H1 (cell line): ENCODE measurements at regions not wholly inside any gene's neighbourhood (a gene's known extent, or its start where the extent isn't known, plus 50 kb on each side); places are given as distances from the start of the nearest gene placed in this dataset.

ENCODE experiments used
- CTCF ChIA-PET: fragments of 300-600 bp; sonication (Branson Sonifier 250); formaldehyde crosslinking; loops from one replicate; lab custom pipeline; 2021; ENCODE audit not compliant: partially characterized antibody; lab: Charles Lee
- POLR2A ChIA-PET: fragments of 300-600 bp; sonication (Branson Sonifier 250); formaldehyde crosslinking; loops from one replicate; lab custom pipeline; 2021; ENCODE audit warnings: inconsistent platforms; ENCODE audit not compliant: partially characterized antibody; lab: Charles Lee
- DNase-seq, 2 experiments: peaks; one replicate each; pipeline versions ENCODE4 v3.0.0 to v3.0.0-alpha.2; 2010 to 2022; ENCODE audit warnings: low spot score in 2 of 2, low read depth in 1 of 2, mixed read lengths in 1 of 2
- FAIRE-seq: peaks from 2 replicates; lab custom pipeline; 2011; peaks lifted over from hg19 to GRCh38; lab: Jason Lieb, UNC
- H2AFZ ChIP-seq: 2 replicates; pipeline ENCODE4 v1.8.1; 2012; ENCODE audit warnings: low read length, inconsistent platforms
- H2AK5ac ChIP-seq: 2 replicates; pipeline ENCODE4 v1.6.1; 2013; ENCODE audit warnings: low read depth, low read length
- H2BK120ac ChIP-seq: replicated peaks from 2 replicates; pipeline ENCODE3; 2013; ENCODE audit warnings: low read depth, low read length, inconsistent platforms
- H2BK12ac ChIP-seq: 2 replicates; pipeline ENCODE4 v1.6.1; 2013; ENCODE audit warnings: low read depth, low read length
- H2BK15ac ChIP-seq: 2 replicates; pipeline ENCODE4 v1.6.1; 2013; ENCODE audit warnings: low read length
- H2BK20ac ChIP-seq: 2 replicates; pipeline ENCODE4 v1.6.1; 2013; ENCODE audit warnings: low read length
- H2BK5ac ChIP-seq: 2 replicates; pipeline ENCODE4 v1.6.1; 2013; ENCODE audit warnings: low read depth, low read length
- H3K14ac ChIP-seq: 2 replicates; pipeline ENCODE4 v1.6.1; 2013; ENCODE audit warnings: inconsistent platforms; ENCODE audit not compliant: insufficient read length
- H3K18ac ChIP-seq: 2 replicates; pipeline ENCODE4 v1.6.1; 2013; ENCODE audit warnings: low read length; ENCODE audit errors: extremely low read depth
- H3K23ac ChIP-seq: 2 replicates; pipeline ENCODE4 v1.6.1; 2013; ENCODE audit warnings: inconsistent platforms; ENCODE audit not compliant: insufficient read length
- H3K23me2 ChIP-seq: 2 replicates; pipeline ENCODE4 v1.6.1; 2013; ENCODE audit warnings: low read depth, low read length
- H3K27ac ChIP-seq: 2 replicates; pipeline ENCODE4 v1.6.1; 2011; ENCODE audit warnings: low read depth, low read length, inconsistent platforms
- H3K27me3 ChIP-seq, 4 experiments: replicated peaks in 1 of 4; 1 replicate in 1 of 4; 2 replicates in 3 of 4; pipeline versions ENCODE4 v1.6.1 to v1.8.1; 2011 to 2013; ENCODE audit warnings: low read length in 3 of 4, mild to moderate bottlenecking in 3 of 4, inconsistent platforms in 2 of 4, mixed read lengths in 2 of 4, moderate library complexity in 1 of 4; ENCODE audit not compliant: control insufficient read depth in 3 of 4, insufficient read depth in 3 of 4; ENCODE audit errors: extremely low read depth in 1 of 4
- H3K36me3 ChIP-seq, 4 experiments: 2 replicates each; pipeline versions ENCODE4 v1.6.1 to v1.8.1; 2011 to 2013; ENCODE audit warnings: mild to moderate bottlenecking in 4 of 4, low read length in 3 of 4, moderate library complexity in 2 of 4, control low read depth in 1 of 4, inconsistent platforms in 1 of 4; ENCODE audit not compliant: insufficient read depth in 4 of 4, control insufficient read depth in 2 of 4
- H3K4ac ChIP-seq: replicated peaks from 2 replicates; pipeline ENCODE3; 2013; ENCODE audit warnings: low read length, low read depth, mixed read lengths, inconsistent platforms; ENCODE audit not compliant: insufficient read length
- H3K4me1 ChIP-seq, 4 experiments: replicated peaks in 1 of 4; 1 replicate in 1 of 4; 2 replicates in 3 of 4; pipeline versions ENCODE4 v1.6.1 to v1.8.1; 2011 to 2013; ENCODE audit warnings: low read length in 3 of 4, inconsistent platforms in 2 of 4, mixed read lengths in 1 of 4; ENCODE audit not compliant: insufficient read depth in 4 of 4, control insufficient read depth in 3 of 4
- H3K4me2 ChIP-seq, 2 experiments: 2 replicates each; pipeline versions ENCODE4 v1.6.1 to v1.8.1; 2011 to 2013; ENCODE audit warnings: low read depth in 2 of 2, low read length in 2 of 2, control low read depth in 1 of 2, inconsistent platforms in 1 of 2, mild to moderate bottlenecking in 1 of 2; ENCODE audit not compliant: insufficient read depth in 1 of 2
- H3K4me3 ChIP-seq, 4 experiments: fragments of 200-600, 300-600 bp in 1 of 4; sonication (generic), shearing (Covaris generic), sonication (Bioruptor Twin) in 1 of 4; 2 replicates each; pipeline versions ENCODE4 v1.5.1 to v1.8.1; 2011 to 2016; ENCODE audit warnings: low read length in 4 of 4, low read depth in 3 of 4, control low read depth in 2 of 4, inconsistent platforms in 2 of 4, mild to moderate bottlenecking in 2 of 4, mixed read lengths in 1 of 4, moderate library complexity in 1 of 4; ENCODE audit not compliant: insufficient read depth in 2 of 4; ENCODE audit errors: extremely low read depth in 1 of 4
- H3K56ac ChIP-seq: replicated peaks from 2 replicates; pipeline ENCODE3; 2013; ENCODE audit warnings: low read depth, mild to moderate bottlenecking, mixed read lengths, low read length, inconsistent platforms; ENCODE audit not compliant: insufficient read length
- H3K79me1 ChIP-seq: 2 replicates; pipeline ENCODE4 v1.6.1; 2013; ENCODE audit warnings: low read depth, low read length, control low read depth
- H3K79me2 ChIP-seq, 2 experiments: 2 replicates each; pipeline versions ENCODE4 v1.6.1 to v1.8.1; 2012 to 2013; ENCODE audit warnings: low read length in 2 of 2, mild to moderate bottlenecking in 2 of 2, inconsistent platforms in 1 of 2; ENCODE audit not compliant: insufficient read depth in 2 of 2, control insufficient read depth in 1 of 2
- H3K9ac ChIP-seq, 4 experiments: replicated peaks in 1 of 4; 1 replicate in 1 of 4; 2 replicates in 3 of 4; pipeline versions ENCODE4 v1.6.1 to v1.8.1; 2011 to 2013; ENCODE audit warnings: low read depth in 3 of 4, low read length in 3 of 4, control low read depth in 2 of 4, mild to moderate bottlenecking in 2 of 4, moderate library complexity in 2 of 4, inconsistent platforms in 1 of 4; ENCODE audit errors: extremely low read depth in 1 of 4
- H3K9me3 ChIP-seq, 2 experiments: 2 replicates each; pipeline versions ENCODE4 v1.6.1 to v1.8.1; 2012 to 2013; ENCODE audit warnings: mild to moderate bottlenecking in 2 of 2, moderate library complexity in 2 of 2, control low read depth in 1 of 2, inconsistent platforms in 1 of 2, low read depth in 1 of 2, low read length in 1 of 2, mixed read lengths in 1 of 2; ENCODE audit not compliant: insufficient read depth in 2 of 2
- H4K20me1 ChIP-seq, 2 experiments: replicated peaks in 1 of 2; 2 replicates each; pipeline versions ENCODE3 to v1.8.1; 2011 to 2013; ENCODE audit warnings: inconsistent platforms in 2 of 2, low read length in 2 of 2, mild to moderate bottlenecking in 1 of 2; ENCODE audit not compliant: insufficient read depth in 2 of 2, control insufficient read depth in 1 of 2
- H4K5ac ChIP-seq: 2 replicates; pipeline ENCODE4 v1.6.1; 2013; ENCODE audit warnings: low read length, low read depth, mixed read lengths, inconsistent platforms; ENCODE audit not compliant: insufficient read length
- H4K8ac ChIP-seq: 2 replicates; pipeline ENCODE4 v1.8.0; 2013; ENCODE audit warnings: mild to moderate bottlenecking, moderate library complexity, low read length, inconsistent platforms; ENCODE audit not compliant: insufficient read depth; ENCODE audit errors: extremely low read depth
- H4K91ac ChIP-seq: replicated peaks from 2 replicates; pipeline ENCODE3; 2013; ENCODE audit warnings: low read length, mixed read lengths, inconsistent platforms; ENCODE audit not compliant: insufficient read length
- EGR1 ChIP-seq: IDR thresholded peaks from 2 replicates; pipeline ENCODE4 v1.6.1; 2011; ENCODE audit warnings: low read depth, low read length, borderline replicate concordance
- KDM4A ChIP-seq: IDR thresholded peaks from one replicate; pipeline ENCODE4 v1.7.1; 2012; ENCODE audit warnings: low read depth, mild to moderate bottlenecking, moderate library complexity, low read length, inconsistent platforms; ENCODE audit not compliant: severe bottlenecking
- WGBS, 2 experiments: shearing (Covaris generic) in 1 of 2; methylation state at CpG; one replicate each; pipeline versions ENCODE4 v1.1.6 to v1.1.7; 2013 to 2015; ENCODE audit warnings: low lambda C conversion rate in 2 of 2, mixed read lengths in 2 of 2, inconsistent platforms in 1 of 2, low coverage in 1 of 2, missing lambda C conversion rate in 1 of 2; ENCODE audit not compliant: insufficient replicate concordance in 2 of 2, insufficient coverage in 1 of 2, insufficient read length in 1 of 2; ENCODE audit errors: extremely low coverage in 1 of 2, missing lambda C conversion rate in 1 of 2; 5-methylcytosine and 5-hydroxymethylcytosine counted together

DNA sequence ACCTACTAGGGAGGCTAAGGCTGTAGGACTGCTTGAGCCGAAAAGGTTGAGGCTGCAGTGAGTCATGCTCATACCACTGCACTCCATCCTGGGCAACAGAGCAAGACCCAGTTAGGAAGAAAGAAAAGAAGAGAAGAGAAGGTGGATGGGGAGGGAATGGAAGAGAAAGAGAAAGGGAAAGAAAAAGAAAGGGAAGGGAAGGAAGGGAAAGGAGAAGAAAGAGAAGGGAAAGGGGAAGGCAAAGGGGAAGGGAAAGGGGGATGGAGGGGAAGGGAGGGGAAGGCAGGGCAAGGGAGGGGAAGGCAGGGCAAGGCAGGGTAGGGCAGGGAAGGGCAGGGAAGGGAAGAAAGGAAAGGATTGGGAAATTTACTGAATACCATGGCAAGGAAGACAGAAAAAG is 157.0 kb downstream of the ACTL7B start:
- no peak overlapping the region for H3K23ac ChIP-seq
- no peak for TF ChIP-seq KDM4A
- TF ChIP-seq EGR1: no peak

More for the DNA sequence above, 157.0 kb downstream of the ACTL7B start:
- H3K4me1 ChIP-seq: peaks cover 0 to 3% (median 0%) of the 10 kb centered on the region in 4 experiments; a peak in 1 of 7 replicates
- 100% methylated on average over 1 of the region's 1 CpG; no CpG with 5 or more reads in 1 of the 2 experiments for WGBS, 2 experiments
- H3K14ac ChIP-seq: no peak overlapping the region
- no peak overlapping the region for H3K27ac ChIP-seq
- H4K20me1 ChIP-seq: no peaks in the 10 kb centered on the region
- no peak overlapping the region for H4K8ac ChIP-seq
- no peaks in the 10 kb centered on the region for H3K79me1 ChIP-seq
- H3K79me2 ChIP-seq: no peaks in the 10 kb centered on the region
- no peak overlapping the region for H3K4ac ChIP-seq
- no peak overlapping the region for H3K56ac ChIP-seq
- H3K9ac ChIP-seq: no peak overlapping the region
- no peaks in the 10 kb centered on the region for H3K27me3 ChIP-seq
- no peak overlapping the region for H3K4me3 ChIP-seq
- H2AK5ac ChIP-seq: no peak overlapping the region
- no peak overlapping the region for H3K18ac ChIP-seq
- no peak overlapping the region for H4K91ac ChIP-seq
- 0 out of 2 replicates have a peak, but pooled peaks cover 3% of the 10 kb centered on the region for H3K23me2 ChIP-seq
- no peak for FAIRE-seq
- no peak overlapping the region for H3K4me2 ChIP-seq
- H2AFZ ChIP-seq: no peak overlapping the region
- H2BK12ac ChIP-seq: no peak overlapping the region
- no peaks in the 10 kb centered on the region for H3K9me3 ChIP-seq
- no peak for DNase-seq
- H2BK120ac ChIP-seq: no peak overlapping the region
- H2BK5ac ChIP-seq: no peak overlapping the region
- H3K36me3 ChIP-seq: no peaks in the 10 kb centered on the region
- CTCF ChIA-PET: interaction anchor here (0.6 kb wide), 2 partner anchors 55 to 107 kb away, joined by 3 to 4 read pairs; no protein-coding TSS in a partner anchor
- no peak overlapping the region for H4K5ac ChIP-seq
- H2BK20ac ChIP-seq: no peak overlapping the region
- no peak overlapping the region for H2BK15ac ChIP-seq
- POLR2A ChIA-PET: no interaction called here
